Body of pancreas (tissue), 4 donors: ENCODE measurements at regions not wholly inside any gene's neighbourhood (a gene's known extent, or its start where the extent isn't known, plus 50 kb on each side); places are given as distances from the start of the nearest gene placed in this dataset.

ENCODE experiments used
- CTCF ChIP-seq, 7 experiments: fragments of 450-650 bp in 4 of 7; fragments of 200-600 bp in 3 of 7; sonication (generic) in 3 of 7; IDR thresholded peaks; one replicate each; pipeline ENCODE4 v1.5.1; 2016 to 2019; ENCODE audit warnings: antibody characterized with exemption in 7 of 7
- POLR2A ChIP-seq, 3 donors: fragments of 450-650 bp; IDR thresholded peaks; one replicate each; pipeline ENCODE4 v1.6.1; 2016; ENCODE audit warnings: antibody characterized with exemption in 3 of 3, mild to moderate bottlenecking in 2 of 3

GRCh38 chr13:90826688-90827087 is 520.8 kb upstream of the MIR17HG start:
- TF ChIP-seq CTCF (IDR thresholded peaks at IDR 0.05) (no peak), POLR2A (IDR thresholded peaks at IDR 0.05) (no peak)
